Mammary epithelial cell (primary cell): ENCODE measurements at regions not wholly inside any gene's neighbourhood (a gene's known extent, or its start where the extent isn't known, plus 50 kb on each side); places are given as distances from the start of the nearest gene placed in this dataset.

Experiments
- CTCF ChIP-seq, 2 donors: IDR thresholded peaks in 1 of 2; conservative IDR thresholded peaks in 1 of 2; 2 replicates each; pipeline ENCODE4 v1.5.1; 2011 to 2012; ENCODE audit warnings: inconsistent platforms in 2 of 2, low read length in 2 of 2, mild to moderate bottlenecking in 2 of 2, control low read depth in 1 of 2, low read depth in 1 of 2; ENCODE audit not compliant: insufficient read depth in 1 of 2; ENCODE audit errors: extremely low read depth in 1 of 2
- EZH2 ChIP-seq: IDR thresholded peaks from 2 replicates; pipeline ENCODE4 v1.6.1; 2012; ENCODE audit warnings: low read length, inconsistent platforms, borderline replicate concordance

DNA sequence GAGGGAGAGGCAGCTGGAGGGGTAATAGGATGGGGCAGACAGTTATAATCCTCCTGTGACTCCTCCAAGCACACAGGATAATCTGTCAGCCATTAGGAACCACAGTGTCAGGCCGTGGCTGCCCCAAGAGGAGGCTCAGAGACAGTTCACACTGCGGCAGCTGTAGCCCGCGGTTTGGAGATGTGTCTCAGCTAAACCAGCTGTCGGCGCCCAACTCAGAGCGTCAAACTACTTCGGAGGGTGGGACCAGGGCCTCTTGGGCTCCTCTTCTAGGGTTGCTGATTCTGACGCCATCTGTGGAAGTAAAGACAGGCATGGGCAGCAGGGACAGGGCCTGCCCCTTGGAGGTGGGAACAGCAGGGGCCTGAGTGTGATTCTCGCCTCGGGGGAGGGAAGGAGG, 309.8 kb downstream of the CDC5L start:
- no peak for TF ChIP-seq CTCF (conservative IDR thresholded peaks at IDR 0.05 in 1 of 2, IDR thresholded peaks at IDR 0.05 in 1 of 2; ENCODE audit: extremely low read depth in 1 of 2, insufficient read depth in 1 of 2, low read depth in 1 of 2, low read length in 2 of 2)
- TF ChIP-seq EZH2: no peak
